K562 (cell line): ENCODE measurements at regions not wholly inside any gene's neighbourhood (a gene's known extent, or its start where the extent isn't known, plus 50 kb on each side); places are given as distances from the start of the nearest gene placed in this dataset.

ENCODE experiments used
- ATAC-seq: fragments of 200-7000 bp; cut with Tn5 transposase; 3 replicates; pipeline ENCODE4 v1.9.1; 2020; ENCODE audit warnings: moderate library complexity
- BruUV-seq: library from RNA; stranded (reverse); fragments of 400-500 nt; replicated peaks from 2 replicates; lab custom pipeline; 2021; lab: Mats Ljungman, UMichigan
- CTCF ChIA-PET: fragments of 300-600 bp; formaldehyde crosslinking; extraction: SDS; loops from one replicate; lab custom pipeline; 2021; ENCODE audit warnings: low intra/inter-chr PET ratio; lab: Yijun Ruan, JAX
- POLR2A ChIA-PET: fragments of 300-600, 350-650 bp; sonication (Branson Sonifier 250); formaldehyde crosslinking; extraction: SDS; loops from one replicate; lab custom pipeline; 2021; ENCODE audit warnings: antibody characterized with exemption, inconsistent platforms; lab: Yijun Ruan, JAX
- DNase-seq, 4 experiments: peaks; one replicate each; pipeline versions ENCODE4 v3.0.0 to v3.0.0-alpha.2; 2011 to 2018; ENCODE audit warnings: low spot score in 3 of 4, mixed read lengths in 3 of 4; ENCODE audit errors: extremely low read depth in 1 of 4
- FAIRE-seq: peaks from 2 replicates; lab custom pipeline; 2011; peaks lifted over from hg19 to GRCh38; lab: Jason Lieb, UNC
- H2AFZ ChIP-seq: 2 replicates; pipeline ENCODE4 v1.6.0; 2011; ENCODE audit warnings: low read depth, low read length, control low read depth, inconsistent platforms
- H3K27ac ChIP-seq: fragments of 200-600 bp; 3 replicates; pipeline ENCODE4 v1.8.0; 2011; ENCODE audit warnings: low read depth, mild to moderate bottlenecking, control low read depth, inconsistent platforms, low read length, moderate library complexity, mixed read lengths; ENCODE audit errors: extremely low read depth
- H3K27me3 ChIP-seq, 2 experiments: fragments of 300-600 bp in 1 of 2; 2 replicates in 1 of 2; 3 replicates in 1 of 2; pipeline versions ENCODE4 v1.6.0 to v1.8.0; 2011; ENCODE audit warnings: inconsistent platforms in 2 of 2, low read length in 2 of 2, mild to moderate bottlenecking in 1 of 2, mixed read lengths in 1 of 2, moderate library complexity in 1 of 2; ENCODE audit not compliant: control insufficient read depth in 2 of 2, insufficient read depth in 2 of 2
- H3K36me3 ChIP-seq: fragments of 300-600 bp; 3 replicates; pipeline ENCODE4 v1.8.0; 2011; ENCODE audit warnings: mild to moderate bottlenecking, low read length, inconsistent platforms; ENCODE audit not compliant: control insufficient read depth, insufficient read depth
- H3K4me1 ChIP-seq, 2 experiments: fragments of 200-600 bp in 1 of 2; replicated peaks in 1 of 2; 2 replicates in 1 of 2; 3 replicates in 1 of 2; pipeline versions ENCODE4 v1.5.1 to v1.8.0; 2011; ENCODE audit warnings: inconsistent platforms in 2 of 2, low read length in 2 of 2, mild to moderate bottlenecking in 1 of 2, mixed read lengths in 1 of 2, moderate library complexity in 1 of 2; ENCODE audit not compliant: control insufficient read depth in 2 of 2, insufficient read depth in 2 of 2
- H3K4me2 ChIP-seq: 2 replicates; pipeline ENCODE4 v1.6.1; 2011; ENCODE audit warnings: low read length, control low read depth, inconsistent platforms, mixed read lengths; ENCODE audit not compliant: insufficient read depth
- H3K4me3 ChIP-seq: fragments of 200-600 bp; sonication (generic), shearing (Covaris generic); 2 replicates; pipeline ENCODE4 v1.5.1; 2016; ENCODE audit warnings: control low read depth, inconsistent platforms
- H3K79me2 ChIP-seq: fragments of 200-600 bp; 3 replicates; pipeline ENCODE4 v1.8.0; 2011; ENCODE audit warnings: low read length, inconsistent platforms; ENCODE audit not compliant: control insufficient read depth, insufficient read depth
- H3K9ac ChIP-seq, 2 experiments: 2 replicates each; pipeline versions ENCODE4 v1.6.0 to v1.6.1; 2011; ENCODE audit warnings: low read depth in 2 of 2, low read length in 2 of 2, control low read depth in 1 of 2, inconsistent platforms in 1 of 2, mild to moderate bottlenecking in 1 of 2, mixed read lengths in 1 of 2; ENCODE audit not compliant: insufficient read depth in 1 of 2
- H3K9me1 ChIP-seq: one replicate; pipeline ENCODE4 v1.6.0; 2011; ENCODE audit warnings: inconsistent platforms, mild to moderate bottlenecking, low read length, moderate library complexity; ENCODE audit not compliant: control insufficient read depth, insufficient read depth
- H3K9me3 ChIP-seq: replicated peaks from 2 replicates; pipeline ENCODE4 v1.5.1; 2011; ENCODE audit warnings: low read depth, low read length, inconsistent platforms; ENCODE audit not compliant: control insufficient read depth, insufficient read depth
- H4K20me1 ChIP-seq: replicated peaks from 2 replicates; pipeline ENCODE4 v1.6.1; 2011; ENCODE audit warnings: low read length, inconsistent platforms, mixed read lengths; ENCODE audit not compliant: control insufficient read depth, insufficient read depth
- GABPB2 ChIP-seq: fragments of 250-450 bp; sonication (Bioruptor Pico); conservative IDR thresholded peaks from 2 replicates; pipeline ENCODE4 v1.5.1; 2021; ENCODE audit warnings: mild to moderate bottlenecking
- HDAC6 ChIP-seq: IDR thresholded peaks from 2 replicates; pipeline ENCODE4 v1.6.1; 2012; ENCODE audit warnings: low read depth, mild to moderate bottlenecking, control low read depth, inconsistent platforms, low read length, moderate library complexity
- HOXB6 ChIP-seq: fragments of 250-450 bp; sonication (Bioruptor Pico); IDR thresholded peaks from 2 replicates; pipeline ENCODE4 v1.5.1; 2022; ENCODE audit warnings: mild to moderate bottlenecking, borderline replicate concordance
- MEF2A ChIP-seq: IDR thresholded peaks from 2 replicates; pipeline ENCODE4 v1.6.1; 2011; ENCODE audit warnings: low read depth, mild to moderate bottlenecking, low read length, moderate library complexity; ENCODE audit not compliant: control insufficient read depth
- NFATC3 ChIP-seq: fragments of 450-650 bp; IDR thresholded peaks from 2 replicates; pipeline ENCODE4 v1.6.1; 2017; ENCODE audit warnings: mild to moderate bottlenecking
- NFE2 ChIP-seq: IDR thresholded peaks from 2 replicates; pipeline ENCODE4 v1.6.1; 2014; ENCODE audit warnings: antibody characterized with exemption, low read depth
- NFE2L1 ChIP-seq: fragments of 450-650 bp; IDR thresholded peaks from 2 replicates; pipeline ENCODE4 v1.6.1; 2016; ENCODE audit warnings: missing genetic modification characterization, low read depth, mild to moderate bottlenecking, missing compliant biosample characterization, moderate library complexity, borderline replicate concordance
- PHB2 ChIP-seq: fragments of 450-650 bp; IDR thresholded peaks from 2 replicates; pipeline ENCODE4 v1.6.1; 2017; ENCODE audit warnings: low read depth
- TAF9B ChIP-seq: fragments of 450-650 bp; IDR thresholded peaks from 2 replicates; pipeline ENCODE4 v1.6.1; 2018; ENCODE audit warnings: mild to moderate bottlenecking; ENCODE audit not compliant: partially characterized antibody
- U2AF1 ChIP-seq: fragments of 200-400 bp; formaldehyde crosslinking; optimal IDR thresholded peaks from 2 replicates; pipeline ENCODE3; 2017; ENCODE audit warnings: mild to moderate bottlenecking, low read depth, low read length, moderate library complexity
- ZKSCAN1 ChIP-seq: fragments of 150-350 bp; IDR thresholded peaks from 2 replicates; pipeline ENCODE4 v1.6.1; 2016; ENCODE audit warnings: low read depth, low read length
- ZNF408 ChIP-seq: fragments of 250-450 bp; sonication (Bioruptor Pico); IDR thresholded peaks from 2 replicates; pipeline ENCODE4 v1.4.0; 2020; ENCODE audit warnings: low read depth, mild to moderate bottlenecking, moderate library complexity
- WGBS: fragments of 100-300 bp; shearing (Covaris generic); methylation state at CpG from one replicate; pipeline ENCODE4 v1.1.6; 2016; ENCODE audit warnings: low coverage, mixed read lengths; ENCODE audit not compliant: insufficient coverage; ENCODE audit errors: missing lambda C conversion rate; 5-methylcytosine and 5-hydroxymethylcytosine counted together
- in situ Hi-C: fragments of 300-500 bp; cut with MboI; formaldehyde crosslinking; loops from 4 replicates; pipeline ENCODE4 v1.15.0; 2018; ENCODE audit warnings: inconsistent platforms, mixed read lengths
- intact Hi-C: fragments of 100-400 bp; cut with micrococcal nuclease; formaldehyde crosslinking; loops from 2 replicates; pipeline ENCODE4 v1.14.2; 2022
- TF ChIP-seq, protein P1 (sequence below): fragments of 450-650 bp; IDR thresholded peaks from 2 replicates; pipeline ENCODE4 v1.6.1; 2016; ENCODE audit warnings: low read depth
- TF ChIP-seq, protein P2 (sequence below): fragments of 250-450 bp; sonication (Bioruptor Pico); IDR thresholded peaks from 2 replicates; pipeline ENCODE4 v1.8.0; 2021; ENCODE audit warnings: moderate library complexity, mild to moderate bottlenecking, inconsistent platforms

DNA sequence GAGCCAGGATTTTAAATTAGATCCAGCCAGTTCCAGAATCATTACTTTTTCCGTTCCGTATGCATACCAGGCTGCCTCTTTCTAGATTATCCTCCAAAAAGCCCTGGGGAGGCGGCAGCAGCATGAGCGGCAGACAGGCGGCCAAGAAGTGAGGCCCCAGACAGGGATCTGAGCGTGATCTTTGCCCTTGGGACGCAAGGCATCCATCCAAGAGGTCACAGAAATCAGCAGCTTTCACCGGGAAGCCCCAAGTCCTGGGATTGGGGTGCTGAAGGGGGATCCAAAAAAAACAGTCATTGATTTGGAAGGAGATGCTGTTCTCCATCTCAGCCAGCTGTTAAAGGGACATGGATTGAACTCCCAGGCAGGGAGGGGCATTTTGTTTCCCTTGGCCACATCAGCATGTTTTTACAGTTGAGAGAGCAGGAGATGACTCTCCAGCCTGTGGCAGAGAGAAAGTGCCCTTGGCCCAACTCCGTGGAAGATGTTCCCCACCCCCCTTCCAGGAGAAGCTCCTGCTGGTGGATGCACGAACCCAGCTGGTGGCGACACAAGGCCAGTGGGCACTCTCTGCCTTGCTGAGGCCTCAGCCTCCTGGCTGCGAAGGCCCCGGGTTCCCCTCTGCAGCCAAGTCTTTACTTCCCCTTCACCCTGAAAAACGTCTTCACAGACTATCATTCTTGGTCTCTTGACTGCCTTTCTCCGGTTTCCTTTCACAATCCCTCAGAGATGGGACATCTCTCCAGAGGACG is 265.6 kb downstream of the ANAPC1 start:
- no peak overlapping the region for H2AFZ ChIP-seq
- no peak for FAIRE-seq
- no peak overlapping the region for H3K4me2 ChIP-seq
- H3K27ac ChIP-seq = no peak overlapping the region
- ChIA-PET CTCF (interaction anchor here (1.2 kb wide), 1 partner anchor 81 kb away, joined by 3 read pairs; no protein-coding TSS in a partner anchor), POLR2A (no interaction called here)
- in situ Hi-C loops (no loop called here), intact Hi-C loops (loop anchor here (2.0 kb wide), 1 partner anchor 48 kb away; no protein-coding TSS in a partner anchor)
- TF ChIP-seq ZNF408 (CRISPR knock-in tag) (no peak), PHB2 (no peak), NFE2 (no peak), U2AF1 (no peak), HDAC6 (no peak), GABPB2 (CRISPR knock-in tag) (no peak), MEF2A (no peak), ZKSCAN1 (no peak), HOXB6 (no peak), NFE2L1 (tag) (no peak), TAF9B (no peak), NFATC3 (no peak)
- TF ChIP-seq, protein P1, sequence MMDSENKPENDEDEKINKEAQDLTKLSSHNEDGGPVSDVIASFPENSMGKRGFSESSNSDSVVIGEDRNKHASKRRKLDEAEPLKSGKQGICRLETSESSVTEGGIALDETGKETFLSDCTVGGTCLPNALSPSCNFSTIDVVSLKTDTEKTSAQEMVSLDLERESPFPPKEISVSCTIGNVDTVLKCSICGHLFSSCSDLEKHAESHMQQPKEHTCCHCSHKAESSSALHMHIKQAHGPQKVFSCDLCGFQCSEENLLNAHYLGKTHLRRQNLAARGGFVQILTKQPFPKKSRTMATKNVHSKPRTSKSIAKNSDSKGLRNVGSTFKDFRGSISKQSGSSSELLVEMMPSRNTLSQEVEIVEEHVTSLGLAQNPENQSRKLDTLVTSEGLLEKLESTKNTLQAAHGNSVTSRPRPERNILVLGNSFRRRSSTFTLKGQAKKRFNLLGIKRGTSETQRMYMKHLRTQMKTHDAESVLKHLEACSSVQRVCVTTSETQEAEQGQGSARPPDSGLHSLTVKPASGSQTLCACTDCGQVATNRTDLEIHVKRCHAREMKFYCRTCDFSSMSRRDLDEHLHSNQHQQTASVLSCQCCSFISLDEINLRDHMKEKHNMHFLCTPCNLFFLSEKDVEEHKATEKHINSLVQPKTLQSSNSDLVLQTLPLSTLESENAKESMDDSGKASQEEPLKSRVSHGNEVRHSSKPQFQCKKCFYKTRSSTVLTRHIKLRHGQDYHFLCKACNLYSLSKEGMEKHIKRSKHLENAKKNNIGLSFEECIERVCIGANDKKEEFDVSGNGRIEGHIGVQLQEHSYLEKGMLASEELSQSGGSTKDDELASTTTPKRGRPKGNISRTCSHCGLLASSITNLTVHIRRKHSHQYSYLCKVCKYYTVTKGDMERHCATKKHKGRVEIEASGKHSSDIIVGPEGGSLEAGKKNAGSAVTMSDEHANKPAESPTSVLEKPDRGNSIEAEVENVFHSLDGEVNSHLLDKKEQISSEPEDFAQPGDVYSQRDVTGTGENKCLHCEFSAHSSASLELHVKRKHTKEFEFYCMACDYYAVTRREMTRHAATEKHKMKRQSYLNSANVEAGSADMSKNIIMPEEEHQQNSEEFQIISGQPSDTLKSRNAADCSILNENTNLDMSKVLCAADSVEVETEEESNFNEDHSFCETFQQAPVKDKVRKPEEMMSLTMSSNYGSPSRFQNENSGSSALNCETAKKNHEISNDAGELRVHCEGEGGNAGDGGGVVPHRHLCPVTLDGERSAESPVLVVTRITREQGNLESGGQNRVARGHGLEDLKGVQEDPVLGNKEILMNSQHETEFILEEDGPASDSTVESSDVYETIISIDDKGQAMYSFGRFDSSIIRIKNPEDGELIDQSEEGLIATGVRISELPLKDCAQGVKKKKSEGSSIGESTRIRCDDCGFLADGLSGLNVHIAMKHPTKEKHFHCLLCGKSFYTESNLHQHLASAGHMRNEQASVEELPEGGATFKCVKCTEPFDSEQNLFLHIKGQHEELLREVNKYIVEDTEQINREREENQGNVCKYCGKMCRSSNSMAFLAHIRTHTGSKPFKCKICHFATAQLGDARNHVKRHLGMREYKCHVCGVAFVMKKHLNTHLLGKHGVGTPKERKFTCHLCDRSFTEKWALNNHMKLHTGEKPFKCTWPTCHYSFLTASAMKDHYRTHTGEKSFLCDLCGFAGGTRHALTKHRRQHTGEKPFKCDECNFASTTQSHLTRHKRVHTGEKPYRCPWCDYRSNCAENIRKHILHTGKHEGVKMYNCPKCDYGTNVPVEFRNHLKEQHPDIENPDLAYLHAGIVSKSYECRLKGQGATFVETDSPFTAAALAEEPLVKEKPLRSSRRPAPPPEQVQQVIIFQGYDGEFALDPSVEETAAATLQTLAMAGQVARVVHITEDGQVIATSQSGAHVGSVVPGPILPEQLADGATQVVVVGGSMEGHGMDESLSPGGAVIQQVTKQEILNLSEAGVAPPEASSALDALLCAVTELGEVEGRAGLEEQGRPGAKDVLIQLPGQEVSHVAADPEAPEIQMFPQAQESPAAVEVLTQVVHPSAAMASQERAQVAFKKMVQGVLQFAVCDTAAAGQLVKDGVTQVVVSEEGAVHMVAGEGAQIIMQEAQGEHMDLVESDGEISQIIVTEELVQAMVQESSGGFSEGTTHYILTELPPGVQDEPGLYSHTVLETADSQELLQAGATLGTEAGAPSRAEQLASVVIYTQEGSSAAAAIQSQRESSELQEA = no peak
- TF ChIP-seq, protein P2, sequence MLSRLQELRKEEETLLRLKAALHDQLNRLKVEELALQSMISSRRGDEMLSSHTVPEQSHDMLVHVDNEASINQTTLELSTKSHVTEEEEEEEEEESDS = no peak
- H3K79me2 ChIP-seq = no peaks in the 10 kb centered on the region
- no peak for DNase-seq
- no peaks in the 10 kb centered on the region for H3K9me1 ChIP-seq
- H3K4me1 ChIP-seq = peaks cover 0 to 3% of the 10 kb centered on the region in 2 experiments; a peak in 1 of 5 replicates
- no peak for ATAC-seq
- H3K36me3 ChIP-seq = no peaks in the 10 kb centered on the region
- WGBS = 62% methylated on average over 14 of the region's 16 CpGs
- H3K27me3 ChIP-seq = no peaks in the 10 kb centered on the region
- no TSS peak for BruUV-seq
- H4K20me1 ChIP-seq = no peaks in the 10 kb centered on the region
- H3K4me3 ChIP-seq = no peak overlapping the region
- no peaks in the 10 kb centered on the region for H3K9me3 ChIP-seq
- no peak overlapping the region for H3K9ac ChIP-seq
